ENCODE measurements at regions not wholly inside any gene's neighbourhood (a gene's known extent, or its start where the extent isn't known, plus 50 kb on each side); places are given as distances from the start of the nearest gene placed in this dataset.

DNA sequence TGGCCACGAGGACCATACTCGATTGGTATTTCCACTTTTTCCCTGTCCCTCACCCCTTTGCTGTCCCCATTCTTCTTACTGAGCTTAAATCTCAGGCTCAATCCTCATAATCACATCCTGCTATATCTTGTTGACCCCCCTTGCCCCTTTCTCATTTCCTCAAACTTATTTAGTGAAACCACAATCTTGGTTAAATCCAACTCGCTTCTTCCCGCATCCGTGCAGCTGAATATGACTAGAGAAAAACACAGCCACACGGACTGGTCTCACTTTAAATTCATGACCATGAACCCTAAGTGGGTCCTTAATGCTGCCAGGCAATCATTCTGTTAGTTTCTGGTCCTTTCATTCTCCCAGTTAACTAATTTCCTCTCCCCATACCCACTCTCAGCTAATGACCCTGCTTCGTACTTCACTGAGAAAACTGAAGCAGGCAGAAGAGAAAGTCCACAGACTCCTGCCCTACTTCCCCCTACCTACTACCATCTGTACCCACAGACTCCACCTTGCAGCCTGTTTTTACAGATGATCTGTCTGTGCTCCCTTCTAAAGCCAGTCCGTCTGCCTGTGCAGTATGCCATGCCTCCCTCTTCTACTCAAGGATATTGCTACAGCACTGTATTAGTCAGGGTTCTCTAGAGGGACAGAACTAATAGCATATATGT is 96.8 kb upstream of the LMO4 start:
- H3T11ph ChIP-seq (ENCODE audit: low read length) = no peak overlapping the region
- H3K27me3 Mint-ChIP-seq (ENCODE audit: low read depth) = no peaks in the 10 kb centered on the region; the same call in 1 of the 2 replicates
- WGBS (ENCODE audit: extremely low coverage, insufficient read length, low lambda C conversion rate) = no CpG with 5 or more reads among the region's 8 CpGs
- no peaks in the 10 kb centered on the region for H3K79me1 ChIP-seq (ENCODE audit: insufficient read depth, low read depth, low read length, poor library complexity, severe bottlenecking)
- H3K4me1 Mint-ChIP-seq = peaks cover 2% of the 10 kb centered on the region in 2 experiments; a peak in 3 of 4 replicates
- no peaks in the 10 kb centered on the region for H3K36me3 Mint-ChIP-seq (ENCODE audit: insufficient read depth in 1 of 3, low read depth in 3 of 3)
- no peaks in the 10 kb centered on the region for H3K79me2 ChIP-seq (ENCODE audit: insufficient read depth, low read length)
- H4K5ac ChIP-seq (ENCODE audit: insufficient read length, low read depth, low read length) = no peak overlapping the region
- no peak for DNase-seq
- H2AFZ ChIP-seq (ENCODE audit: low read length) = no peak overlapping the region
- no peak overlapping the region for H3K4me3 Mint-ChIP-seq
- no peak overlapping the region for H3K4ac ChIP-seq (ENCODE audit: low read depth, low read length)
- no peak overlapping the region for H3K27ac ChIP-seq (ENCODE audit: insufficient read length, low read depth, low read length)
- H2BK20ac ChIP-seq (ENCODE audit: low read depth, low read length, poor library complexity, severe bottlenecking) = no peak overlapping the region
- H3K27me3 ChIP-seq (ENCODE audit: insufficient read depth, low read length) = no peaks in the 10 kb centered on the region
- no peak overlapping the region for H3K4me2 ChIP-seq (ENCODE audit: insufficient read depth, insufficient read length, low read length)
- no peaks in the 10 kb centered on the region for H3K9me3 ChIP-seq (ENCODE audit: control insufficient read depth, low read depth, low read length)
- H4K20me1 ChIP-seq (ENCODE audit: control insufficient read depth, insufficient read depth, insufficient read length) = no peaks in the 10 kb centered on the region
- H2BK5ac ChIP-seq (ENCODE audit: insufficient read length, low read length) = no peak overlapping the region
- no peaks in the 10 kb centered on the region for H3K4me1 ChIP-seq (ENCODE audit: insufficient read depth, low read length)
- TF ChIP-seq CTCF (conservative IDR thresholded peaks at IDR 0.05) = no peak
- no peak overlapping the region for H2AK5ac ChIP-seq (ENCODE audit: insufficient read length, low read length)
- no peak overlapping the region for H3K56ac ChIP-seq (ENCODE audit: insufficient read length, low read depth, low read length)
- H3K23me2 ChIP-seq (ENCODE audit: insufficient read length, low read depth, low read length, poor library complexity, severe bottlenecking) = no peaks in the 10 kb centered on the region
- H3K14ac ChIP-seq (ENCODE audit: insufficient read depth, low read length) = no peak overlapping the region
- no peak overlapping the region for H3K23ac ChIP-seq (ENCODE audit: insufficient read length, low read depth, low read length)
- H4K91ac ChIP-seq (ENCODE audit: insufficient read length, low read depth, low read length) = no peak overlapping the region
- no peaks in the 10 kb centered on the region for H3K9me3 Mint-ChIP-seq
- H4K8ac ChIP-seq (replicated peaks; ENCODE audit: insufficient read length, low read depth, low read length) = no peak overlapping the region
- no peak overlapping the region for H3K9ac ChIP-seq (ENCODE audit: extremely low read depth, insufficient read length, low read length)
- no peak overlapping the region for H3K18ac ChIP-seq (ENCODE audit: insufficient read length, low read depth, low read length)
- H2BK15ac ChIP-seq (ENCODE audit: low read depth, low read length) = no peak overlapping the region
- H2BK120ac ChIP-seq (ENCODE audit: low read depth, low read length, poor library complexity, severe bottlenecking) = no peak overlapping the region
- no peak overlapping the region for H2BK12ac ChIP-seq (ENCODE audit: insufficient read length, low read depth, low read length)
- H3K27ac Mint-ChIP-seq = no peak overlapping the region
